ENCODE measurements at regions not wholly inside any gene's neighbourhood (a gene's known extent, or its start where the extent isn't known, plus 50 kb on each side); places are given as distances from the start of the nearest gene placed in this dataset.
"Not testable (repeated sequence)": the region's sequence is repeated elsewhere in the genome, so short reads cannot be mapped to it uniquely, and the experiment has no call there.

DNA sequence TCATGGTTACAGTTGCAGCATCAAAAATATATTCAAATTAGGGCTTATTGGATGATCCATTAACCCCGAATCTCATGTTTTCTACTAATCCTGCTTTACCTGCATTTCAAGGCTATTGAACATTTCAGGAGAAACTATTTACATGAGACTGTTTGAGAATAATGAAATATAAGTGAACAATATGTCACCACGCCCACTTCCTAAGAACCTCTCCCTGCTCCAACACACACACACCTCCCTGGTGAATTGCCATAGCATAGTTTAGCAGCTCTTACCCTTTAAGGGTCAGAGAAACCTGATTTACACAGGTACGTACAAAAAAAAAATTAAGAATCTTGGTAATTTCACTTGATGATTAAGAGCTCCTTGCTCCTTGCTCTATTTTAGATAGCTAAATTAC lies 113.4 kb downstream of the ANXA5 start:
- no peaks in the 10 kb centered on the region for H3K36me3 Mint-ChIP-seq (ENCODE audit: low read depth)
- TF ChIP-seq, protein P1, sequence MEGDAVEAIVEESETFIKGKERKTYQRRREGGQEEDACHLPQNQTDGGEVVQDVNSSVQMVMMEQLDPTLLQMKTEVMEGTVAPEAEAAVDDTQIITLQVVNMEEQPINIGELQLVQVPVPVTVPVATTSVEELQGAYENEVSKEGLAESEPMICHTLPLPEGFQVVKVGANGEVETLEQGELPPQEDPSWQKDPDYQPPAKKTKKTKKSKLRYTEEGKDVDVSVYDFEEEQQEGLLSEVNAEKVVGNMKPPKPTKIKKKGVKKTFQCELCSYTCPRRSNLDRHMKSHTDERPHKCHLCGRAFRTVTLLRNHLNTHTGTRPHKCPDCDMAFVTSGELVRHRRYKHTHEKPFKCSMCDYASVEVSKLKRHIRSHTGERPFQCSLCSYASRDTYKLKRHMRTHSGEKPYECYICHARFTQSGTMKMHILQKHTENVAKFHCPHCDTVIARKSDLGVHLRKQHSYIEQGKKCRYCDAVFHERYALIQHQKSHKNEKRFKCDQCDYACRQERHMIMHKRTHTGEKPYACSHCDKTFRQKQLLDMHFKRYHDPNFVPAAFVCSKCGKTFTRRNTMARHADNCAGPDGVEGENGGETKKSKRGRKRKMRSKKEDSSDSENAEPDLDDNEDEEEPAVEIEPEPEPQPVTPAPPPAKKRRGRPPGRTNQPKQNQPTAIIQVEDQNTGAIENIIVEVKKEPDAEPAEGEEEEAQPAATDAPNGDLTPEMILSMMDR (IDR thresholded peaks at IDR 0.05): no peak
- peaks cover 72% of the 10 kb centered on the region for H3K27me3 Mint-ChIP-seq
- no peak overlapping the region for H3K4me3 Mint-ChIP-seq
- ChIA-PET POLR2A (no interaction called here), CTCF (interaction anchor here (0.6 kb wide), 1 partner anchor 21 kb away, joined by 3 read pairs; no protein-coding TSS in a partner anchor)
- no peak overlapping the region for H3K27ac Mint-ChIP-seq
- Histone ChIP-seq H3K4me3 (ENCODE audit: low read length) (no peak overlapping the region), H3K4me1 (ENCODE audit: insufficient read depth, low read length) (no peaks in the 10 kb centered on the region), H3K27ac (ENCODE audit: low read depth in 1 of 2, low read length in 2 of 2) (no peak overlapping the region), H3K36me3 (ENCODE audit: insufficient read depth, low read length) (no peaks in the 10 kb centered on the region), H3K9me3 (ENCODE audit: control insufficient read depth in 1 of 2, insufficient read depth in 1 of 2, low read length in 2 of 2) (no peaks in the 10 kb centered on the region), H3K27me3 (ENCODE audit: control insufficient read depth in 1 of 2, insufficient read depth in 2 of 2, low read length in 2 of 2) (no peaks in the 10 kb centered on the region)
- H3K4me1 Mint-ChIP-seq (ENCODE audit: low read depth): no peaks in the 10 kb centered on the region
- H3K9me3 Mint-ChIP-seq: no peaks in the 10 kb centered on the region
- ATAC-seq (ENCODE audit: poor library complexity) (no peak), DNase-seq (no peak)
- intact Hi-C loops (cut with DNase I, micrococcal nuclease): no loop called here

GRCh38 chr4:121582296-121582695 lies 114.5 kb downstream of the ANXA5 start:
- ATAC-seq (ENCODE audit: poor library complexity) (no peak), DNase-seq (no peak)
- H3K36me3 ChIP-seq (ENCODE audit: insufficient read depth, low read length): no peaks in the 10 kb centered on the region
- TF ChIP-seq, protein P1 (IDR thresholded peaks at IDR 0.05): no peak
- H3K9me3 Mint-ChIP-seq: no peaks in the 10 kb centered on the region
- H3K27me3 Mint-ChIP-seq: peaks cover 67% of the 10 kb centered on the region
- H3K36me3 Mint-ChIP-seq (ENCODE audit: low read depth): no peaks in the 10 kb centered on the region
- no peaks in the 10 kb centered on the region for H3K4me1 Mint-ChIP-seq (ENCODE audit: low read depth)
- no peak overlapping the region for H3K27ac ChIP-seq (ENCODE audit: low read depth in 1 of 2, low read length in 2 of 2)
- no peak overlapping the region for H3K27ac Mint-ChIP-seq
- no peak overlapping the region for H3K4me3 Mint-ChIP-seq
- no peaks in the 10 kb centered on the region for H3K27me3 ChIP-seq (ENCODE audit: control insufficient read depth in 1 of 2, insufficient read depth in 2 of 2, low read length in 2 of 2)
- intact Hi-C loops (cut with DNase I, micrococcal nuclease): no loop called here
- H3K4me3 ChIP-seq (ENCODE audit: low read length): no peak overlapping the region
- H3K4me1 ChIP-seq (ENCODE audit: insufficient read depth, low read length): no peaks in the 10 kb centered on the region
- POLR2A ChIA-PET: no interaction called here
- CTCF ChIA-PET: no interaction called here
- no peaks in the 10 kb centered on the region for H3K9me3 ChIP-seq (ENCODE audit: control insufficient read depth in 1 of 2, insufficient read depth in 1 of 2, low read length in 2 of 2)

DNA sequence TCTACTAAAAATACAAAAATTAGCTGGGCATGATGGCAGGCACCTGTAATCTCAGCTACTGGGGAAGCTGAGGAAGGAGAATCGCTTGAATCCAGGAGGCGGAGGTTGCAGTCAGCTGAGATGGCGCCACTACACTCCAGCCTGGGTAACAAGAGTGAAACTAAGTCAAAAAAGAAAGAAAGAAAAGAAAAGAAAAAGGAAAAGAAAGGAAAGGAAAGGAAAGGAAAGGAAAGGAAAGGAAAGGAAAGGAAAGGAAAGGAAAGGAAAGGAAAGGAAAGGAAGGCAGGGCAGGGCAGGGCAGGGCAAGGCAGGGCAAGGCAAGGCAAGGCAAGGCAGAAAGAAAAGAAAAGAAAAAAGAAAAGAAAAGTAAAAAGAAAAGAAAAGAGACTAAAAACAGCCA lies 121.4 kb downstream of the ANXA5 start:
- CTCF ChIA-PET; ATAC-seq (ENCODE audit: poor library complexity); H3K36me3 ChIP-seq (ENCODE audit: insufficient read depth, low read length); H3K4me1 ChIP-seq (ENCODE audit: insufficient read depth, low read length); H3K27ac ChIP-seq (ENCODE audit: low read depth in 1 of 2, low read length in 2 of 2); H3K27ac Mint-ChIP-seq; H3K9me3 Mint-ChIP-seq; H3K36me3 Mint-ChIP-seq (ENCODE audit: low read depth); DNase-seq; POLR2A ChIA-PET; H3K4me3 ChIP-seq (ENCODE audit: low read length); H3K9me3 ChIP-seq (ENCODE audit: control insufficient read depth in 1 of 2, insufficient read depth in 1 of 2, low read length in 2 of 2); H3K4me3 Mint-ChIP-seq; H3K4me1 Mint-ChIP-seq (ENCODE audit: low read depth); intact Hi-C loops (cut with DNase I, micrococcal nuclease); H3K27me3 ChIP-seq (ENCODE audit: control insufficient read depth in 1 of 2, insufficient read depth in 2 of 2, low read length in 2 of 2): not testable (repeated sequence)
- H3K27me3 Mint-ChIP-seq: peaks cover 35% of the 10 kb centered on the region

- no peaks in the 10 kb centered on the region for H3K9me3 ChIP-seq (ENCODE audit: control insufficient read depth in 1 of 2, insufficient read depth in 1 of 2, low read length in 2 of 2)
- ATAC-seq (ENCODE audit: poor library complexity): no peak
- Mint-ChIP-seq H3K4me1 (ENCODE audit: low read depth) (no peaks in the 10 kb centered on the region), H3K27me3 (peaks cover 30% of the 10 kb centered on the region), H3K4me3 (no peak overlapping the region), H3K27ac (no peak overlapping the region), H3K9me3 (peaks cover 4% of the 10 kb centered on the region), H3K36me3 (ENCODE audit: low read depth) (no peaks in the 10 kb centered on the region)
- no peaks in the 10 kb centered on the region for H3K4me1 ChIP-seq (ENCODE audit: insufficient read depth, low read length)
- POLR2A ChIA-PET: no interaction called here
- no peak overlapping the region for H3K4me3 ChIP-seq (ENCODE audit: low read length)
- intact Hi-C loops (cut with DNase I, micrococcal nuclease): no loop called here
- H3K36me3 ChIP-seq (ENCODE audit: insufficient read depth, low read length): no peaks in the 10 kb centered on the region
- H3K27ac ChIP-seq (ENCODE audit: low read depth in 1 of 2, low read length in 2 of 2): no peak overlapping the region
- CTCF ChIA-PET: no interaction called here
- no peaks in the 10 kb centered on the region for H3K27me3 ChIP-seq (ENCODE audit: control insufficient read depth in 1 of 2, insufficient read depth in 2 of 2, low read length in 2 of 2)
- no peak for DNase-seq
- TF ChIP-seq, protein P1 (IDR thresholded peaks at IDR 0.05): no peak
These were observed 122.2 kb downstream of the ANXA5 start for GRCh38 chr4:121574618-121575017.
